Central memory CD8-positive, alpha-beta T cell (primary cell): ENCODE measurements at regions not wholly inside any gene's neighbourhood (a gene's known extent, or its start where the extent isn't known, plus 50 kb on each side); places are given as distances from the start of the nearest gene placed in this dataset.
"Not testable (repeated sequence)": the region's sequence is repeated elsewhere in the genome, so short reads cannot be mapped to it uniquely, and the experiment has no call there.

Experiments
- ATAC-seq: fragments of 150-1000 bp; cut with Tn5 transposase; replicated peaks from 2 replicates; pipeline ENCODE4 v1.10.0; 2022; ENCODE audit warnings: mild to moderate bottlenecking, moderate FRiP score, moderate number of reproducible peaks; ENCODE audit not compliant: poor library complexity, severe bottlenecking; ENCODE audit errors: extremely low read depth
- DNase-seq, 2 donors: peaks; one replicate each; pipeline ENCODE4 v3.0.0; 2021; ENCODE audit warnings: low spot score in 2 of 2
- H3K27ac Mint-ChIP-seq: one replicate; pipeline ENCODE4 v1.8.0; 2022; ENCODE audit warnings: low read depth, mild to moderate bottlenecking, moderate library complexity, mixed read lengths
- H3K27me3 Mint-ChIP-seq: one replicate; pipeline ENCODE4 v1.8.0; 2022; ENCODE audit warnings: mixed read lengths
- H3K36me3 Mint-ChIP-seq: one replicate; pipeline ENCODE4 v1.8.0; 2022; ENCODE audit warnings: mild to moderate bottlenecking, moderate library complexity, mixed read lengths; ENCODE audit not compliant: insufficient read depth
- H3K4me1 Mint-ChIP-seq: one replicate; pipeline ENCODE4 v1.8.0; 2022; ENCODE audit warnings: mixed read lengths
- H3K4me3 Mint-ChIP-seq: one replicate; pipeline ENCODE4 v1.8.0; 2022; ENCODE audit warnings: mild to moderate bottlenecking, moderate library complexity, mixed read lengths
- H3K9me3 Mint-ChIP-seq: one replicate; pipeline ENCODE4 v1.8.0; 2022; ENCODE audit warnings: mixed read lengths

- no peak overlapping the region for H3K4me3 Mint-ChIP-seq
- ATAC-seq: no peak
- no peaks in the 10 kb centered on the region for H3K36me3 Mint-ChIP-seq
- DNase-seq: no peak
- peaks cover 6% of the 10 kb centered on the region for H3K9me3 Mint-ChIP-seq
- no peaks in the 10 kb centered on the region for H3K27me3 Mint-ChIP-seq
- H3K4me1 Mint-ChIP-seq: no peaks in the 10 kb centered on the region
- H3K27ac Mint-ChIP-seq: no peak overlapping the region
These were observed 125.7 kb downstream of the ZNF608 start for GRCh38 chr5:124620743-124621142.

GRCh38 chr5:124619121-124619520 is 127.3 kb downstream of the ZNF608 start:
- no peak for ATAC-seq
- no peak overlapping the region for H3K27ac Mint-ChIP-seq
- DNase-seq: no peak
- H3K4me1 Mint-ChIP-seq: no peaks in the 10 kb centered on the region
- no peak overlapping the region for H3K4me3 Mint-ChIP-seq
- H3K9me3 Mint-ChIP-seq: peaks cover 6% of the 10 kb centered on the region
- H3K36me3 Mint-ChIP-seq: no peaks in the 10 kb centered on the region
- no peaks in the 10 kb centered on the region for H3K27me3 Mint-ChIP-seq

GRCh38 chr5:124617787-124618186 is 128.7 kb downstream of the ZNF608 start:
- Mint-ChIP-seq H3K4me3 (no peak overlapping the region), H3K9me3 (peaks cover 6% of the 10 kb centered on the region), H3K36me3 (no peaks in the 10 kb centered on the region), H3K27ac (no peak overlapping the region), H3K27me3 (no peaks in the 10 kb centered on the region), H3K4me1 (no peaks in the 10 kb centered on the region)
- ATAC-seq (no peak), DNase-seq (no peak)

GRCh38 chr5:124614836-124615385 is 131.5 kb downstream of the ZNF608 start:
- Mint-ChIP-seq H3K4me1 (no peaks in the 10 kb centered on the region), H3K27ac (no peak overlapping the region), H3K27me3 (no peaks in the 10 kb centered on the region), H3K36me3 (no peaks in the 10 kb centered on the region), H3K4me3 (no peak overlapping the region), H3K9me3 (peaks cover 11% of the 10 kb centered on the region)
- DNase-seq: no peak
- ATAC-seq: no peak

- Mint-ChIP-seq H3K27ac (no peak overlapping the region), H3K36me3 (no peaks in the 10 kb centered on the region), H3K4me1 (no peaks in the 10 kb centered on the region), H3K9me3 (peaks cover 8% of the 10 kb centered on the region), H3K4me3 (no peak overlapping the region), H3K27me3 (no peaks in the 10 kb centered on the region)
- no peak for DNase-seq
- no peak for ATAC-seq
These were observed 132.3 kb downstream of the ZNF608 start for GRCh38 chr5:124614105-124614504.

- Mint-ChIP-seq H3K27ac (no peak overlapping the region), H3K27me3 (no peaks in the 10 kb centered on the region), H3K36me3 (no peaks in the 10 kb centered on the region), H3K4me1 (no peaks in the 10 kb centered on the region), H3K9me3 (peaks cover 8% of the 10 kb centered on the region), H3K4me3 (no peak overlapping the region)
- ATAC-seq (no peak), DNase-seq (no peak)
These were observed 133.0 kb downstream of the ZNF608 start for GRCh38 chr5:124613273-124613953.

GRCh38 chr5:124612023-124612422 is 134.4 kb downstream of the ZNF608 start:
- DNase-seq: no peak
- H3K27ac Mint-ChIP-seq: no peak overlapping the region
- peaks cover 16% of the 10 kb centered on the region for H3K9me3 Mint-ChIP-seq
- no peak for ATAC-seq
- H3K27me3 Mint-ChIP-seq: no peaks in the 10 kb centered on the region
- no peak overlapping the region for H3K4me3 Mint-ChIP-seq
- no peaks in the 10 kb centered on the region for H3K4me1 Mint-ChIP-seq
- H3K36me3 Mint-ChIP-seq: no peaks in the 10 kb centered on the region

GRCh38 chr5:124611262-124611661 is 135.2 kb downstream of the ZNF608 start:
- H3K36me3 Mint-ChIP-seq, H3K27ac Mint-ChIP-seq, H3K4me3 Mint-ChIP-seq, ATAC-seq, H3K27me3 Mint-ChIP-seq, H3K4me1 Mint-ChIP-seq, DNase-seq: not testable (repeated sequence)
- H3K9me3 Mint-ChIP-seq: peaks cover 16% of the 10 kb centered on the region

GRCh38 chr5:124609685-124610084 is 136.8 kb downstream of the ZNF608 start:
- H3K36me3 Mint-ChIP-seq, H3K27ac Mint-ChIP-seq, H3K4me3 Mint-ChIP-seq, H3K4me1 Mint-ChIP-seq, H3K27me3 Mint-ChIP-seq, DNase-seq, ATAC-seq: not testable (repeated sequence)
- peaks cover 16% of the 10 kb centered on the region for H3K9me3 Mint-ChIP-seq

- H3K27ac Mint-ChIP-seq: no peak overlapping the region
These were observed 139.9 kb downstream of the ZNF608 start for GRCh38 chr5:124606543-124606942.

GRCh38 chr5:124606093-124606492 is 140.3 kb downstream of the ZNF608 start:
- no peak overlapping the region for H3K27ac Mint-ChIP-seq
- no peak overlapping the region for H3K4me3 Mint-ChIP-seq
- no peaks in the 10 kb centered on the region for H3K4me1 Mint-ChIP-seq
- ATAC-seq (no peak), DNase-seq (no peak)
- no peaks in the 10 kb centered on the region for H3K36me3 Mint-ChIP-seq
- peaks cover 11% of the 10 kb centered on the region for H3K9me3 Mint-ChIP-seq
- no peaks in the 10 kb centered on the region for H3K27me3 Mint-ChIP-seq

More at GRCh38 chr5:124606543-124606942, 139.9 kb downstream of the ZNF608 start:
- ATAC-seq: no peak
- Mint-ChIP-seq H3K4me3 (no peak overlapping the region), H3K4me1 (no peaks in the 10 kb centered on the region), H3K9me3 (peaks cover 11% of the 10 kb centered on the region), H3K27me3 (no peaks in the 10 kb centered on the region), H3K36me3 (no peaks in the 10 kb centered on the region)
- no peak for DNase-seq

GRCh38 chr5:124605541-124605940 is 140.9 kb downstream of the ZNF608 start:
- Mint-ChIP-seq H3K36me3 (no peaks in the 10 kb centered on the region), H3K4me3 (no peak overlapping the region), H3K4me1 (no peaks in the 10 kb centered on the region), H3K27me3 (no peaks in the 10 kb centered on the region), H3K9me3 (peaks cover 11% of the 10 kb centered on the region), H3K27ac (no peak overlapping the region)
- no peak for DNase-seq
- ATAC-seq: no peak

GRCh38 chr5:124604419-124604818 is 142.0 kb downstream of the ZNF608 start:
- Mint-ChIP-seq H3K9me3 (peaks cover 11% of the 10 kb centered on the region), H3K4me1 (no peaks in the 10 kb centered on the region), H3K27me3 (no peaks in the 10 kb centered on the region), H3K4me3 (no peak overlapping the region), H3K27ac (no peak overlapping the region), H3K36me3 (no peaks in the 10 kb centered on the region)
- ATAC-seq (no peak), DNase-seq (no peak)
